Neural cell (in vitro differentiated cells): ENCODE measurements at regions not wholly inside any gene's neighbourhood (a gene's known extent, or its start where the extent isn't known, plus 50 kb on each side); places are given as distances from the start of the nearest gene placed in this dataset.

Experiments
- CTCF ChIP-seq: fragments of 450-650 bp; IDR thresholded peaks from 2 replicates; pipeline ENCODE4 v1.5.1; 2014; ENCODE audit warnings: antibody characterized with exemption, mild to moderate bottlenecking, moderate library complexity; ENCODE audit not compliant: poor library complexity, severe bottlenecking
- EP300 ChIP-seq: fragments of 450-650 bp; conservative IDR thresholded peaks from 2 replicates; pipeline ENCODE4 v1.6.1; 2014; ENCODE audit warnings: antibody characterized with exemption, mild to moderate bottlenecking, moderate library complexity; ENCODE audit not compliant: poor library complexity, severe bottlenecking
- EZH2 ChIP-seq: fragments of 200-600, 300-800 bp; shearing (Covaris generic), sonication (generic); IDR thresholded peaks from 2 replicates; pipeline ENCODE4 v1.6.1; 2014; ENCODE audit warnings: antibody characterized with exemption, low read length, borderline replicate concordance, mild to moderate bottlenecking; ENCODE audit not compliant: insufficient read depth, poor library complexity, severe bottlenecking
- MXI1 ChIP-seq: fragments of 450-650 bp; conservative IDR thresholded peaks from 2 replicates; pipeline ENCODE4 v1.6.1; 2014; ENCODE audit warnings: antibody characterized with exemption, mild to moderate bottlenecking; ENCODE audit not compliant: poor library complexity, severe bottlenecking
- POLR2AphosphoS5 ChIP-seq: IDR thresholded peaks from 2 replicates; pipeline ENCODE4 v1.6.1; 2012
- RAD21 ChIP-seq: fragments of 450-650 bp; conservative IDR thresholded peaks from 2 replicates; pipeline ENCODE4 v1.6.1; 2014; ENCODE audit warnings: antibody characterized with exemption, mild to moderate bottlenecking, moderate library complexity
- TAF1 ChIP-seq: IDR thresholded peaks from 2 replicates; pipeline ENCODE4 v1.6.1; 2012; ENCODE audit warnings: low read depth

GRCh38 chr16:52165961-52166360 lies 381.0 kb downstream of the TOX3 start:
- TF ChIP-seq CTCF (no peak), POLR2AphosphoS5 (no peak), MXI1 (no peak), EZH2 (no peak), EP300 (no peak), TAF1 (no peak), RAD21 (no peak)
